ENCODE measurements at regions not wholly inside any gene's neighbourhood (a gene's known extent, or its start where the extent isn't known, plus 50 kb on each side); places are given as distances from the start of the nearest gene placed in this dataset.
"Not testable (repeated sequence)": the region's sequence is repeated elsewhere in the genome, so short reads cannot be mapped to it uniquely, and the experiment has no call there.

GRCh38 chr2:78262089-78262488 lies 739.9 kb upstream of the LRRTM4 start:
- H2BK20ac ChIP-seq (ENCODE audit: low read depth, low read length); H3K4me3 ChIP-seq (ENCODE audit: insufficient read depth, low read depth, low read length); H3K36me3 ChIP-seq (ENCODE audit: control insufficient read depth, insufficient read depth, low read length); H2AK9ac ChIP-seq (replicated peaks; ENCODE audit: low read depth, low read length, poor library complexity); H3K4ac ChIP-seq (ENCODE audit: low read depth, low read length); H3K4me2 ChIP-seq (ENCODE audit: low read depth, low read length); H2AFZ ChIP-seq (replicated peaks; ENCODE audit: low read length, poor library complexity); H2AK5ac ChIP-seq (ENCODE audit: low read depth, low read length); H3K27ac ChIP-seq (ENCODE audit: insufficient read depth, low read length); dilution Hi-C loops (cut with HindIII; ENCODE audit: low sequenced_read_pairs, unreplicated experiment); ATAC-seq (ENCODE audit: low read depth); H3K9me1 ChIP-seq (ENCODE audit: insufficient read depth, low read length); H3K27me3 ChIP-seq (ENCODE audit: control insufficient read depth, insufficient read depth, low read length); H3K9ac ChIP-seq (ENCODE audit: low read depth, low read length); H3K23ac ChIP-seq (ENCODE audit: low read depth, low read length); H2BK5ac ChIP-seq (ENCODE audit: low read depth, low read length, poor library complexity, severe bottlenecking); in situ Hi-C loops (cut with MboI; ENCODE audit: low sequenced_read_pairs); H3K56ac ChIP-seq (ENCODE audit: extremely low read depth, insufficient read depth, low read length); H4K8ac ChIP-seq (ENCODE audit: low read depth in 2 of 2, low read length in 2 of 2); intact Hi-C loops (cut with micrococcal nuclease); CTCF ChIA-PET; BruUV-seq (replicated peaks); DNase-seq; H2BK15ac ChIP-seq (ENCODE audit: low read depth, low read length); H4K20me1 ChIP-seq (ENCODE audit: insufficient read depth, low read length); H3K4me1 ChIP-seq (ENCODE audit: control insufficient read depth, insufficient read depth, low read length); H2BK120ac ChIP-seq (ENCODE audit: low read depth, low read length); H4K5ac ChIP-seq (ENCODE audit: low read depth, low read length); H3K18ac ChIP-seq (ENCODE audit: low read depth, low read length); POLR2A ChIA-PET (ENCODE audit: unreplicated experiment); H3K9me3 ChIP-seq (ENCODE audit: control insufficient read depth, insufficient read depth, low read length); H3K79me1 ChIP-seq (ENCODE audit: low read depth in 1 of 2, low read length in 2 of 2); H3K14ac ChIP-seq (replicated peaks; ENCODE audit: low read depth, low read length); H4K91ac ChIP-seq (ENCODE audit: insufficient read depth, low read depth, low read length): not testable (repeated sequence)
- 32% methylated on average over 7 of the region's 10 CpGs; no CpG with 5 or more reads in 1 of the 2 experiments for WGBS, 2 experiments (ENCODE audit: extremely low coverage in 2 of 2, insufficient read length in 1 of 2)

Data from IMR-90 (cell line).